ENCODE measurements at regions not wholly inside any gene's neighbourhood (a gene's known extent, or its start where the extent isn't known, plus 50 kb on each side); places are given as distances from the start of the nearest gene placed in this dataset.

GRCh38 chr12:105911966-105912365 lies 226.8 kb downstream of the NUAK1 start:
- H3K9me3 ChIP-seq (ENCODE audit: control insufficient read depth in 2 of 3, low read length in 3 of 3), result no peaks in the 10 kb centered on the region
- H3K27ac Mint-ChIP-seq, result no peak overlapping the region
- CTCF ChIA-PET, result no interaction called here
- no peaks in the 10 kb centered on the region for H3K36me3 ChIP-seq (ENCODE audit: control insufficient read depth in 2 of 3, insufficient read depth in 3 of 3, low read length in 3 of 3)
- DNase-seq, result no peak
- H3K27me3 Mint-ChIP-seq, result peaks cover 0 to 5% (median 2%) of the 10 kb centered on the region in 5 donors
- H3K4me3 Mint-ChIP-seq, result no peak overlapping the region
- H3K27me3 ChIP-seq (ENCODE audit: control insufficient read depth in 2 of 2, insufficient read depth in 2 of 2, low read length in 2 of 2), result no peaks in the 10 kb centered on the region
- H3K36me3 Mint-ChIP-seq, result no peaks in the 10 kb centered on the region
- intact Hi-C loops (cut with micrococcal nuclease), result no loop called here
- no peaks in the 10 kb centered on the region for H3K4me1 ChIP-seq (ENCODE audit: control insufficient read depth in 2 of 2, insufficient read depth in 2 of 2, low read length in 2 of 2)
- ATAC-seq, result no peak
- H3K27ac ChIP-seq (ENCODE audit: low read depth, low read length), result no peak overlapping the region
- no peak overlapping the region for H3K4me3 ChIP-seq (ENCODE audit: low read length)
- POLR2A ChIA-PET, result no interaction called here
- H3K9me3 Mint-ChIP-seq, result peaks cover 0 to 15% (median 4%) of the 10 kb centered on the region in 11 donors
- no peaks in the 10 kb centered on the region for H3K4me1 Mint-ChIP-seq

- CTCF ChIA-PET, result no interaction called here
- peaks cover 0 to 15% (median 4%) of the 10 kb centered on the region in 11 donors for H3K9me3 Mint-ChIP-seq
- no peak overlapping the region for H3K4me3 ChIP-seq (ENCODE audit: low read length)
- H3K4me1 ChIP-seq (ENCODE audit: control insufficient read depth in 2 of 2, insufficient read depth in 2 of 2, low read length in 2 of 2), result no peaks in the 10 kb centered on the region
- no peaks in the 10 kb centered on the region for H3K36me3 ChIP-seq (ENCODE audit: control insufficient read depth in 2 of 3, insufficient read depth in 3 of 3, low read length in 3 of 3)
- H3K4me1 Mint-ChIP-seq, result no peaks in the 10 kb centered on the region
- H3K4me3 Mint-ChIP-seq, result no peak overlapping the region
- no peaks in the 10 kb centered on the region for H3K9me3 ChIP-seq (ENCODE audit: control insufficient read depth in 2 of 3, low read length in 3 of 3)
- no peaks in the 10 kb centered on the region for H3K36me3 Mint-ChIP-seq
- DNase-seq (no peak), ATAC-seq (no peak)
- intact Hi-C loops (cut with micrococcal nuclease), result no loop called here
- POLR2A ChIA-PET, result no interaction called here
- H3K27me3 ChIP-seq (ENCODE audit: control insufficient read depth in 2 of 2, insufficient read depth in 2 of 2, low read length in 2 of 2), result no peaks in the 10 kb centered on the region
- no peak overlapping the region for H3K27ac Mint-ChIP-seq
- H3K27ac ChIP-seq (ENCODE audit: low read depth, low read length), result no peak overlapping the region
- H3K27me3 Mint-ChIP-seq, result peaks cover 0 to 9% (median 5%) of the 10 kb centered on the region in 5 donors
Measured at GRCh38 chr12:105912882-105913678, 225.7 kb downstream of the NUAK1 start.

- Histone ChIP-seq H3K4me1 (ENCODE audit: control insufficient read depth in 2 of 2, insufficient read depth in 2 of 2, low read length in 2 of 2) (no peaks in the 10 kb centered on the region), H3K27ac (ENCODE audit: low read depth, low read length) (no peak overlapping the region), H3K27me3 (ENCODE audit: control insufficient read depth in 2 of 2, insufficient read depth in 2 of 2, low read length in 2 of 2) (no peaks in the 10 kb centered on the region), H3K4me3 (ENCODE audit: low read length) (no peak overlapping the region), H3K9me3 (ENCODE audit: control insufficient read depth in 2 of 3, low read length in 3 of 3) (no peaks in the 10 kb centered on the region), H3K36me3 (ENCODE audit: control insufficient read depth in 2 of 3, insufficient read depth in 3 of 3, low read length in 3 of 3) (no peaks in the 10 kb centered on the region)
- Mint-ChIP-seq H3K4me1 (no peaks in the 10 kb centered on the region), H3K9me3 (peaks cover 0 to 12% (median 4%) of the 10 kb centered on the region in 11 donors), H3K36me3 (no peaks in the 10 kb centered on the region), H3K27me3 (peaks cover 0 to 20% (median 5%) of the 10 kb centered on the region in 5 donors), H3K27ac (no peak overlapping the region), H3K4me3 (no peak overlapping the region)
- intact Hi-C loops (cut with micrococcal nuclease), result no loop called here
- no peak for ATAC-seq
- CTCF ChIA-PET, result interaction anchor here (0.6 kb wide), 1 partner anchor 564 kb away, joined by 3 read pairs; no protein-coding TSS in a partner anchor
- POLR2A ChIA-PET, result no interaction called here
- no peak for DNase-seq
Measured at GRCh38 chr12:105915997-105916759, 222.6 kb downstream of the NUAK1 start.

- H3K36me3 ChIP-seq (ENCODE audit: control insufficient read depth in 2 of 3, insufficient read depth in 3 of 3, low read length in 3 of 3), result no peaks in the 10 kb centered on the region
- H3K27me3 ChIP-seq (ENCODE audit: control insufficient read depth in 2 of 2, insufficient read depth in 2 of 2, low read length in 2 of 2), result no peaks in the 10 kb centered on the region
- H3K27ac ChIP-seq (ENCODE audit: low read depth, low read length), result no peak overlapping the region
- H3K27ac Mint-ChIP-seq, result no peak overlapping the region
- no peaks in the 10 kb centered on the region for H3K9me3 ChIP-seq (ENCODE audit: control insufficient read depth in 2 of 3, low read length in 3 of 3)
- no peak for DNase-seq
- peaks cover 0 to 12% (median 4%) of the 10 kb centered on the region in 11 donors for H3K9me3 Mint-ChIP-seq
- ATAC-seq, result no peak
- no peaks in the 10 kb centered on the region for H3K4me1 ChIP-seq (ENCODE audit: control insufficient read depth in 2 of 2, insufficient read depth in 2 of 2, low read length in 2 of 2)
- H3K36me3 Mint-ChIP-seq, result no peaks in the 10 kb centered on the region
- ChIA-PET CTCF (no interaction called here), POLR2A (no interaction called here)
- no peak overlapping the region for H3K4me3 Mint-ChIP-seq
- intact Hi-C loops (cut with micrococcal nuclease), result no loop called here
- H3K4me1 Mint-ChIP-seq, result no peaks in the 10 kb centered on the region
- peaks cover 0 to 20% (median 5%) of the 10 kb centered on the region in 5 donors for H3K27me3 Mint-ChIP-seq
- no peak overlapping the region for H3K4me3 ChIP-seq (ENCODE audit: low read length)
Measured at GRCh38 chr12:105916760-105917039, 222.1 kb downstream of the NUAK1 start.

- ATAC-seq (no peak), DNase-seq (no peak)
- H3K4me3 Mint-ChIP-seq, result no peak overlapping the region
- Histone ChIP-seq H3K27ac (ENCODE audit: low read depth, low read length) (no peak overlapping the region), H3K9me3 (ENCODE audit: control insufficient read depth in 2 of 3, low read length in 3 of 3) (no peaks in the 10 kb centered on the region), H3K4me3 (ENCODE audit: low read length) (no peak overlapping the region), H3K36me3 (ENCODE audit: control insufficient read depth in 2 of 3, insufficient read depth in 3 of 3, low read length in 3 of 3) (no peaks in the 10 kb centered on the region), H3K27me3 (ENCODE audit: control insufficient read depth in 2 of 2, insufficient read depth in 2 of 2, low read length in 2 of 2) (no peaks in the 10 kb centered on the region), H3K4me1 (ENCODE audit: control insufficient read depth in 2 of 2, insufficient read depth in 2 of 2, low read length in 2 of 2) (no peaks in the 10 kb centered on the region)
- peaks cover 0 to 24% (median 0%) of the 10 kb centered on the region in 5 donors for H3K27me3 Mint-ChIP-seq
- H3K36me3 Mint-ChIP-seq, result no peaks in the 10 kb centered on the region
- CTCF ChIA-PET, result interaction anchor here (0.6 kb wide), 1 partner anchor 259 kb away, joined by 3 read pairs; no protein-coding TSS in a partner anchor
- no peak overlapping the region for H3K27ac Mint-ChIP-seq
- H3K4me1 Mint-ChIP-seq, result no peaks in the 10 kb centered on the region
- intact Hi-C loops (cut with micrococcal nuclease), result no loop called here
- POLR2A ChIA-PET, result no interaction called here
- peaks cover 0 to 9% (median under 1%) of the 10 kb centered on the region in 11 donors for H3K9me3 Mint-ChIP-seq
Measured at GRCh38 chr12:105920161-105920684, 218.5 kb downstream of the NUAK1 start.

- H3K36me3 ChIP-seq (ENCODE audit: control insufficient read depth in 2 of 3, insufficient read depth in 3 of 3, low read length in 3 of 3), result no peaks in the 10 kb centered on the region
- H3K4me3 ChIP-seq (ENCODE audit: low read length), result no peak overlapping the region
- intact Hi-C loops (cut with micrococcal nuclease), result no loop called here
- Mint-ChIP-seq H3K36me3 (no peaks in the 10 kb centered on the region), H3K27me3 (peaks cover 0 to 24% (median 0%) of the 10 kb centered on the region in 5 donors), H3K27ac (no peak overlapping the region), H3K4me1 (no peaks in the 10 kb centered on the region), H3K9me3 (peaks cover 0 to 9% (median 0%) of the 10 kb centered on the region in 11 donors), H3K4me3 (no peak overlapping the region)
- ChIA-PET POLR2A (no interaction called here), CTCF (no interaction called here)
- no peak for ATAC-seq
- H3K9me3 ChIP-seq (ENCODE audit: control insufficient read depth in 2 of 3, low read length in 3 of 3), result no peaks in the 10 kb centered on the region
- no peak overlapping the region for H3K27ac ChIP-seq (ENCODE audit: low read depth, low read length)
- H3K4me1 ChIP-seq (ENCODE audit: control insufficient read depth in 2 of 2, insufficient read depth in 2 of 2, low read length in 2 of 2), result no peaks in the 10 kb centered on the region
- no peaks in the 10 kb centered on the region for H3K27me3 ChIP-seq (ENCODE audit: control insufficient read depth in 2 of 2, insufficient read depth in 2 of 2, low read length in 2 of 2)
- DNase-seq, result no peak
Measured at GRCh38 chr12:105921055-105921454, 217.7 kb downstream of the NUAK1 start.

All from naive thymus-derived CD4-positive, alpha-beta T cell (primary cell).